Osteocyte (in vitro differentiated cells): ENCODE measurements at regions not wholly inside any gene's neighbourhood (a gene's known extent, or its start where the extent isn't known, plus 50 kb on each side); places are given as distances from the start of the nearest gene placed in this dataset.

Source experiments
- DNase-seq: peaks from one replicate; pipeline ENCODE4 v3.0.0; 2021; ENCODE audit warnings: mixed read lengths; ENCODE audit not compliant: unreplicated experiment; ENCODE audit errors: extremely low spot score
- H3K27ac Mint-ChIP-seq: one replicate; pipeline ENCODE4 v1.8.0; 2021; ENCODE audit warnings: mild to moderate bottlenecking, mixed read lengths; ENCODE audit not compliant: unreplicated experiment
- H3K27me3 Mint-ChIP-seq: one replicate; pipeline ENCODE4 v1.8.0; 2021; ENCODE audit warnings: mixed read lengths; ENCODE audit not compliant: unreplicated experiment
- H3K36me3 Mint-ChIP-seq: one replicate; pipeline ENCODE4 v1.8.0; 2021; ENCODE audit warnings: mixed read lengths; ENCODE audit not compliant: unreplicated experiment
- H3K4me1 Mint-ChIP-seq: one replicate; pipeline ENCODE4 v1.8.0; 2021; ENCODE audit warnings: mixed read lengths; ENCODE audit not compliant: unreplicated experiment
- H3K4me3 Mint-ChIP-seq: one replicate; pipeline ENCODE4 v1.8.0; 2021; ENCODE audit warnings: mild to moderate bottlenecking, moderate library complexity, mixed read lengths; ENCODE audit not compliant: unreplicated experiment
- H3K9me3 Mint-ChIP-seq: one replicate; pipeline ENCODE4 v1.8.0; 2021; ENCODE audit warnings: mixed read lengths; ENCODE audit not compliant: unreplicated experiment
- TF ChIP-seq, protein P1 (sequence below): fragments of 200-600 bp; sonication (generic); IDR thresholded peaks from 2 replicates; pipeline ENCODE4 v1.5.0; 2021; ENCODE audit warnings: antibody characterized with exemption, mild to moderate bottlenecking, moderate library complexity

DNA sequence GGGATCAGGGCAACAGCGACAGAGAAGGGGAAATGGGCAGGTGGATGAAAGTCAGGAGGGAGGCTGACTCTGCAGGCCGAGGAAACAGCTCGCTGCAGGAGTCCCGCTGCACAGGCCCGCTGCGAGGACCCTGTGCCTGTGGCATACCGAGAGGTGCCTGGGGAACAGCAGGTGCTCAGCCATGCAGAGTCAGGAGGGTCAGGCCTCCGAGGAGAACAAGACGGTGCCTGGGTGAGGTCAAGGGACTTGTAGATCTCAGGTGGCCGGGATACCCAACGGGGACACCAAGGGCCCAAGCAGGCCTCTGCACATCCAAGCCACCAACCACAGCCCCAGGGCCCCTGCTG lies 67.5 kb downstream of the NCOR2 start:
- H3K36me3 Mint-ChIP-seq, result peaks cover 9% of the 10 kb centered on the region
- H3K9me3 Mint-ChIP-seq, result no peaks in the 10 kb centered on the region
- TF ChIP-seq, protein P1, sequence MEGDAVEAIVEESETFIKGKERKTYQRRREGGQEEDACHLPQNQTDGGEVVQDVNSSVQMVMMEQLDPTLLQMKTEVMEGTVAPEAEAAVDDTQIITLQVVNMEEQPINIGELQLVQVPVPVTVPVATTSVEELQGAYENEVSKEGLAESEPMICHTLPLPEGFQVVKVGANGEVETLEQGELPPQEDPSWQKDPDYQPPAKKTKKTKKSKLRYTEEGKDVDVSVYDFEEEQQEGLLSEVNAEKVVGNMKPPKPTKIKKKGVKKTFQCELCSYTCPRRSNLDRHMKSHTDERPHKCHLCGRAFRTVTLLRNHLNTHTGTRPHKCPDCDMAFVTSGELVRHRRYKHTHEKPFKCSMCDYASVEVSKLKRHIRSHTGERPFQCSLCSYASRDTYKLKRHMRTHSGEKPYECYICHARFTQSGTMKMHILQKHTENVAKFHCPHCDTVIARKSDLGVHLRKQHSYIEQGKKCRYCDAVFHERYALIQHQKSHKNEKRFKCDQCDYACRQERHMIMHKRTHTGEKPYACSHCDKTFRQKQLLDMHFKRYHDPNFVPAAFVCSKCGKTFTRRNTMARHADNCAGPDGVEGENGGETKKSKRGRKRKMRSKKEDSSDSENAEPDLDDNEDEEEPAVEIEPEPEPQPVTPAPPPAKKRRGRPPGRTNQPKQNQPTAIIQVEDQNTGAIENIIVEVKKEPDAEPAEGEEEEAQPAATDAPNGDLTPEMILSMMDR, result no peak
- H3K4me1 Mint-ChIP-seq, result peaks cover 65% of the 10 kb centered on the region
- H3K27ac Mint-ChIP-seq, result peak overlapping the region; percentile 60
- H3K4me3 Mint-ChIP-seq, result no peak overlapping the region
- no peak for DNase-seq
- H3K27me3 Mint-ChIP-seq, result no peaks in the 10 kb centered on the region

DNA sequence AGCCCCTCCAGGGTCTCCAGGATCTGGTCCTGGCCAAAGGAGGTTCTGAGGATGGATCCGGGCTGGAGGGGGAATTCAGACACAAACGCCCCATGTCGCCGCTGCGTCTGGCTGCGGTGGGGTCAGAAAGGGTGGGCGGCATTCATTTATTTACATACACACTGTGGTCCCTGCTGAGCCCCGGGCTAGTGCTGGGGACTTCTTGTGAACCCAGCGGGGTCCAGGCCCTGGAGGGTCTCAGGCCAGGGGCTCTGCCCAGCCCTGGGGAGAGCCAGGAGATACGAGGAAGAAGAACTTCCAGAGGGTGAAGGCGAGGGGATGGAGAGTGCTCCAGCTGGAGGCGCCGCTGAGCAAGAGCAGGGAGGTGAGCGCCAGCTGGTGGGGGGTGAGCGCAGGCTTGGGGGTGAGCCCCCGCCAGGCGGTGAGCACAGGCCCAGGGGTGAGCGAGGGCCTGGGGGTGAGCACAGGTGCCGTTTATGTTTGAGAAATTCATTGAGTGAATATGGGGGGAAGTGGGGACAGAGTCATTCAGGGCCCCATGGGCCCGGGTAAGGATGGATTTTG lies 68.1 kb downstream of the NCOR2 start:
- TF ChIP-seq, protein P1, result no peak
- Mint-ChIP-seq H3K4me3 (no peak overlapping the region), H3K27me3 (no peaks in the 10 kb centered on the region), H3K4me1 (peaks cover 60% of the 10 kb centered on the region), H3K27ac (peak overlapping the region; percentile 60), H3K36me3 (peaks cover 9% of the 10 kb centered on the region), H3K9me3 (no peaks in the 10 kb centered on the region)
- no peak for DNase-seq

DNA sequence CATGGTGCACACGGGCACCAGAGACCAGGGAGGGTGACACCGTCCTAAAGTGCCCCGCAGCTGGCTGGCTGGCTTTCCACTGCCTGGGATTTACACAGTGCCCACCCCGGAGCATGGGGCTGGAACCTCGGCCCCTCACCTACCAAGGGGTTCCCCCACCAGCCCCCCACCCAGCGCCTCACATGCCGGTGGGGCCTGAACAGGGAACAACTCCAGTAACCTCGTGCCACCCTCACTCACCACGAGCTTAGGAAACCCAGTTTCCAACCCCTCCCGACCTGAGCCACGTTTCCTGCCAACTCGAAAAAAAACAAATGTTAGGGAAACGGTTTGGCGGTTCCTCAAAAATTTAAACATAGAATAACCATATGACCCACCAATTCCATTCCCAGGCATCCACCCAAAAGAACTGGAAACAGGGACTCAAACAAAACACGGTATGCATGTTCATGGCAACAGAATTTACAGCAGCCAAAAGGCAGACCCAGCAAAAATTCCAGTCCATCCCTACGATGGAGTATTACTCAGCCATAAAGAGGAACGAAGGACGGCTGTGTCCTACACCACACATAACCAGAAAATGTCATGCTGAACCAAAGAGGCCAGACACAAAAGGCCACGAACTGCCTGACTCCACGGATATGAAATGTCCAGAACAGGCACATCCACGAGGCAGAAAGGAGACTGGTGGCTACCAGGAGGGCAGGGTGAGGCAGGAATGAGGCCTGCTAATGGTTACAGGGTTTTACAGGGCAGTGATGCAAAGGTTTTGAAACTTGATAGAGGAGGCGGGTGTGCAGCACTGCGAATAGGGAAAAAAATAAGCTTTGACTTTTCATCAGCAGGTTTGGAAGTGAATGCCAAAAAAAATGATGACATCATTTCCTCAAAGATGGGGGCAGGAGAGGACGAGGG lies 68.9 kb downstream of the NCOR2 start:
- peaks cover 15% of the 10 kb centered on the region for H3K36me3 Mint-ChIP-seq
- peak overlapping the region; percentile 72 for H3K27ac Mint-ChIP-seq
- DNase-seq, result no peak
- peaks cover 56% of the 10 kb centered on the region for H3K4me1 Mint-ChIP-seq
- no peaks in the 10 kb centered on the region for H3K27me3 Mint-ChIP-seq
- TF ChIP-seq, protein P1, result no peak
- no peak overlapping the region for H3K4me3 Mint-ChIP-seq
- no peaks in the 10 kb centered on the region for H3K9me3 Mint-ChIP-seq

DNA sequence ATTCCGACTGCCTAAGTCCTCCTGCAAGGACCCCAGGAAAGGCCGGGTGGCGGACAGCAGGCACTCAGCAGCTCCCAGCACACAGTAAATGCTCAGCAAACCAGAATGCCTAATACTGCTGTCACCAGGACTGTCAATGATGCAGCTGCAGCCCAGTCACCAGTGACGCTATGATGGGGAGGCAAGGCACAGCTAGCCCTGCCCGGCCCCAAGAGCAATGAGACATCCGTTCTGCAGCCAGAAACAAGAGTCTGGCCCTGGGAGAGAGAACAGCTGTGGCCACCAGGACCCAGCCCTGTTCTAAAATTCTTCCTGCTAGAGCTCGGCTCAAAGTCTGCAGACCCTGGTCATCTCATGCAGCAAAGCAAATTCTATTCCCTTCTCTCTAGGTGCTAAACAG lies 69.8 kb downstream of the NCOR2 start:
- H3K36me3 Mint-ChIP-seq, result peaks cover 17% of the 10 kb centered on the region
- H3K9me3 Mint-ChIP-seq, result no peaks in the 10 kb centered on the region
- peak overlapping the region; percentile 18 for H3K27ac Mint-ChIP-seq
- H3K4me3 Mint-ChIP-seq, result no peak overlapping the region
- TF ChIP-seq, protein P1, result no peak
- peaks cover 54% of the 10 kb centered on the region for H3K4me1 Mint-ChIP-seq
- no peak for DNase-seq
- H3K27me3 Mint-ChIP-seq, result no peaks in the 10 kb centered on the region

- no peak for DNase-seq
- TF ChIP-seq, protein P1, result no peak
Observed at GRCh38 chr12:124497039-124497438, 70.4 kb downstream of the NCOR2 start.

More at GRCh38 chr12:124497039-124497438, 70.4 kb downstream of the NCOR2 start:
- Mint-ChIP-seq H3K9me3 (no peaks in the 10 kb centered on the region), H3K4me3 (no peak overlapping the region), H3K36me3 (peaks cover 12% of the 10 kb centered on the region), H3K27ac (no peak overlapping the region), H3K27me3 (no peaks in the 10 kb centered on the region), H3K4me1 (peaks cover 49% of the 10 kb centered on the region)
